Esophagus squamous epithelium (tissue), 5 donors: ENCODE measurements at regions not wholly inside any gene's neighbourhood (a gene's known extent, or its start where the extent isn't known, plus 50 kb on each side); places are given as distances from the start of the nearest gene placed in this dataset.

Source experiments
- DNase-seq: peaks from one replicate; lab custom pipeline; 2025; lab: John Stamatoyannopoulos, UW
- H3K27ac ChIP-seq, 4 donors: fragments of 200-600 bp; sonication (generic); one replicate each; pipeline ENCODE4 v1.5.1; 2016 to 2019; ENCODE audit warnings: mild to moderate bottlenecking in 1 of 4
- H3K27me3 ChIP-seq, 4 donors: fragments of 200-600 bp; sonication (generic); 1 replicate in 3 of 4; 2 replicates in 1 of 4; pipeline versions ENCODE4 v1.5.1 to v1.6.0; 2017 to 2021; ENCODE audit warnings: antibody characterized with exemption in 1 of 4
- H3K36me3 ChIP-seq, 3 donors: fragments of 200-600 bp; sonication (generic); one replicate each; pipeline ENCODE4 v1.5.1; 2016 to 2019
- H3K4me1 ChIP-seq, 3 donors: fragments of 200-600 bp; sonication (generic); one replicate each; pipeline ENCODE4 v1.5.1; 2017 to 2019
- H3K4me3 ChIP-seq, 4 donors: fragments of 200-600 bp; sonication (generic); 1 replicate in 3 of 4; 2 replicates in 1 of 4; pipeline ENCODE4 v1.5.1; 2016 to 2019; ENCODE audit warnings: mild to moderate bottlenecking in 2 of 4, moderate library complexity in 1 of 4
- H3K9me3 ChIP-seq, 3 donors: fragments of 200-600 bp; sonication (generic); one replicate each; pipeline ENCODE4 v1.5.1; 2016 to 2019
- POLR2A ChIP-seq, 4 donors: fragments of 450-650 bp; IDR thresholded peaks; one replicate each; pipeline ENCODE4 v1.6.1; 2017; ENCODE audit warnings: antibody characterized with exemption in 4 of 4, mild to moderate bottlenecking in 4 of 4, moderate library complexity in 3 of 4
- WGBS, 2 donors: methylation state at CpG; one replicate each; pipeline ENCODE4 v1.1.5; 2018; 5-methylcytosine and 5-hydroxymethylcytosine counted together
- intact Hi-C: fragments of 100-400 bp; cut with DNase I; formaldehyde crosslinking; loops from one replicate; pipeline ENCODE4 v1.15.0; 2022
- TF ChIP-seq, protein P1 (sequence below), 6 experiments: fragments of 450-650 bp in 4 of 6; fragments of 200-600 bp in 2 of 6; sonication (generic) in 2 of 6; IDR thresholded peaks; one replicate each; pipeline ENCODE4 v1.5.1; 2016 to 2019; ENCODE audit warnings: antibody characterized with exemption in 6 of 6, mild to moderate bottlenecking in 4 of 6, moderate library complexity in 4 of 6
- donor health status: DM: yes; HTN: yes; CAD: no.

DNA sequence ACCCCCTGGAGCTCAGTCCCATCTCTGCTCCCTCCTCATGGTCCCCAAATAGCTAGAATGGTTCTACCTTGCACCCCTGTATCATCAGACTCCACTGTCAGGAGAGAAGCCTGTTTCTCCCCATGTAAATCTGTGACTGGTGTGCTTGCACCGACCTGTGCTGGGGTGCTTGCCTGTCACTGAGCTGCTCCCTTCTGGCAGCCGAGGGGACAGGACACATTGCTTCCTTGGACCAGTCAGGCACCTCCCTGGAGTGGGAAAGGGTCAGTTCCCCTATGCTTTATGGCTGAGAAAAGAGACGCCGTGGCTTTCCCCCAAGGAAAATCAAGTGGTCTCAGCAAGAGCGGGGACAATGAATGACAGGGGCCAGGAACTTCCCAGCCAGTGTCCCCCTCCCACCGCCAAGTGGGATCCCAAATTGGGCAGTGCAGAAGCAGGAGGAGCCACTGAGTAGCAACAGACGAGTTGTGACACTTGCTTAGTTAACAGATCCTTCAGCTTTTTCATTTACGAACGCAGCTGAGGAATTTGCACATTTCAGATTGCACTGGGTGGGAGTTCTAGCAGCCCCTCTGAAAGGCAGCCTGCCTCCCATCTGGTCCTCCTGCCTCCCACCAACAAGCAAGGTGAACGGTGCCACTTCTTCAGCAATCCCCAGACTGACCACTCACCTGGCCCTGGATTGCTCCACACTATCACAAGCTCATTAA lies 156.4 kb downstream of the KATNIP start:
- intact Hi-C loops, result no loop called here
- H3K36me3 ChIP-seq, result peaks cover 0 to 87% (median 5%) of the 10 kb centered on the region in 3 donors
- TF ChIP-seq POLR2A (IDR thresholded peaks at IDR 0.05), result no peak
- TF ChIP-seq, protein P1, sequence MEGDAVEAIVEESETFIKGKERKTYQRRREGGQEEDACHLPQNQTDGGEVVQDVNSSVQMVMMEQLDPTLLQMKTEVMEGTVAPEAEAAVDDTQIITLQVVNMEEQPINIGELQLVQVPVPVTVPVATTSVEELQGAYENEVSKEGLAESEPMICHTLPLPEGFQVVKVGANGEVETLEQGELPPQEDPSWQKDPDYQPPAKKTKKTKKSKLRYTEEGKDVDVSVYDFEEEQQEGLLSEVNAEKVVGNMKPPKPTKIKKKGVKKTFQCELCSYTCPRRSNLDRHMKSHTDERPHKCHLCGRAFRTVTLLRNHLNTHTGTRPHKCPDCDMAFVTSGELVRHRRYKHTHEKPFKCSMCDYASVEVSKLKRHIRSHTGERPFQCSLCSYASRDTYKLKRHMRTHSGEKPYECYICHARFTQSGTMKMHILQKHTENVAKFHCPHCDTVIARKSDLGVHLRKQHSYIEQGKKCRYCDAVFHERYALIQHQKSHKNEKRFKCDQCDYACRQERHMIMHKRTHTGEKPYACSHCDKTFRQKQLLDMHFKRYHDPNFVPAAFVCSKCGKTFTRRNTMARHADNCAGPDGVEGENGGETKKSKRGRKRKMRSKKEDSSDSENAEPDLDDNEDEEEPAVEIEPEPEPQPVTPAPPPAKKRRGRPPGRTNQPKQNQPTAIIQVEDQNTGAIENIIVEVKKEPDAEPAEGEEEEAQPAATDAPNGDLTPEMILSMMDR (IDR thresholded peaks at IDR 0.05), result no peak

DNA sequence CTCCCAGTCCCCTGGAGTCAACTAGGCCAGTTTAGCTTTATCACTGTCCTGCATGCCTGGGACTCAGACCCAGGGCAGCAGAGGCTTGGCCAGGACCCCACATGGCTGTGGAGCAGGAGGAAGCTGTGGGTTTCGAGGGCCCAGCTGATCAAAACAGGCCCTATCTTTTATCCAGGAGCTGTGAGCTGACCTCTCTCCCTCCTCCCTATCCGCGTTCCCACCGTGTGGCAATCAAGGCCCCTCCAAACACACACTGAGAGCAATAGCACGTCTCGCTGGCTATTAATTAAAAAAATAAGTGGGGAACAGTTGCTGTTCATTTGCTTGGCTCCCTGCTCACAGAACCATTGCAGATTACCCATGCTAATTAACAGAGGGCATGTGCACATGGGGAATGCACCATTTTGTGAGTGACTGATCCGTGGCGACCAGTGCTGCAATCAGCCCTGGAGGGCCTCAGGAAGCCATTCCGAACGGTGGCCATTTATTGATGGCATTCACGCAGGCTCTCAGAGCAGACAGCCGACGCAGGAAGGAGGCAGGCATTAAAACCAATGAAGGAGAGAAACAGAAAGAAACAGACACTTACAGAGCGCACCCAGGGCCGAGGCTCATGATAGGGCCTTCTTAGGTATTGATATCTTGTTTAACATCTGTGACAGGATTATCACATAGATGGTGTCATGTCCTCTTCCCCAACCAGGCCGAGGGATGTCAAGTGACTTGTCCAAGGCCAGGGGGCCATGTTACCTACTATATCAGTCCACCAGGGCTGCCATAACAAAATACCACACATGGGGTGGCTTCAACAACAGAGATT lies 157.1 kb downstream of the KATNIP start:
- no peaks in the 10 kb centered on the region for H3K27me3 ChIP-seq
- no peak for DNase-seq
- no peak overlapping the region for H3K4me3 ChIP-seq
- no peak for TF ChIP-seq POLR2A (IDR thresholded peaks at IDR 0.05)
- TF ChIP-seq, protein P1 (IDR thresholded peaks at IDR 0.05), result no peak
- WGBS, 2 donors, result 89 to 97% methylated on average over 11 to 16 of the region's 16 CpGs
- intact Hi-C loops, result no loop called here
- H3K36me3 ChIP-seq, result peaks cover 0 to 79% (median 5%) of the 10 kb centered on the region in 3 donors
- H3K4me1 ChIP-seq, result no peaks in the 10 kb centered on the region
- no peak overlapping the region for H3K27ac ChIP-seq
- no peaks in the 10 kb centered on the region for H3K9me3 ChIP-seq

More for the DNA sequence above, 156.4 kb downstream of the KATNIP start:
- DNase-seq, result no peak
- H3K9me3 ChIP-seq, result no peaks in the 10 kb centered on the region
- no peak overlapping the region for H3K27ac ChIP-seq
- H3K4me1 ChIP-seq, result no peaks in the 10 kb centered on the region
- H3K4me3 ChIP-seq, result no peak overlapping the region
- 88 to 100% methylated on average over 5 to 8 of the region's 10 CpGs for WGBS, 2 donors
- H3K27me3 ChIP-seq, result no peaks in the 10 kb centered on the region

DNA sequence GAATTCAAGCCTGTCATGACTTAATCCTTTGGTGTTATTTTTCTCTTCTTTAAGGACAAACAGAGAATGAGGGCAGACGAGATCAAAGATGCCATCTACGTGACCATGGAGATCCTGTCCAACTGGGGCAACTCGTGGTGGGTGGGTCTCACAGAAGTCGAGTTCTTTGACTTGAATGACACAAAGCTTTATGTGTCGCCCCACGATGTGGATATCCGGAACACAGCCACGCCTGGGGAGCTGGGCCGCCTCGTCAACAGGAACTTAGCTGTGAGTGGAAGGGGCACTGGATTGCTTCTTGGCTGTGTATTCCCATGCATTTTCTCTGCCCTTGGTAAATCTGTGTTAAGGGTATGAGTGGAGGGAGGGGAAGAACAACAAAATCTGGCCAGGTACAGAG lies 158.7 kb downstream of the KATNIP start:
- intact Hi-C loops, result no loop called here
- H3K4me1 ChIP-seq, result peaks cover 0 to 7% (median 0%) of the 10 kb centered on the region in 3 donors
- DNase-seq, result no peak
- no peak overlapping the region for H3K4me3 ChIP-seq
- H3K36me3 ChIP-seq, result peaks cover 0 to 73% (median 0%) of the 10 kb centered on the region in 3 donors
- WGBS, 2 donors, result 79 to 81% methylated on average over 4 to 10 of the region's 10 CpGs
- no peak for TF ChIP-seq POLR2A (IDR thresholded peaks at IDR 0.05)
- TF ChIP-seq, protein P1 (IDR thresholded peaks at IDR 0.05), result no peak
- no peaks in the 10 kb centered on the region for H3K9me3 ChIP-seq
- no peaks in the 10 kb centered on the region for H3K27me3 ChIP-seq
- H3K27ac ChIP-seq, result no peak overlapping the region

DNA sequence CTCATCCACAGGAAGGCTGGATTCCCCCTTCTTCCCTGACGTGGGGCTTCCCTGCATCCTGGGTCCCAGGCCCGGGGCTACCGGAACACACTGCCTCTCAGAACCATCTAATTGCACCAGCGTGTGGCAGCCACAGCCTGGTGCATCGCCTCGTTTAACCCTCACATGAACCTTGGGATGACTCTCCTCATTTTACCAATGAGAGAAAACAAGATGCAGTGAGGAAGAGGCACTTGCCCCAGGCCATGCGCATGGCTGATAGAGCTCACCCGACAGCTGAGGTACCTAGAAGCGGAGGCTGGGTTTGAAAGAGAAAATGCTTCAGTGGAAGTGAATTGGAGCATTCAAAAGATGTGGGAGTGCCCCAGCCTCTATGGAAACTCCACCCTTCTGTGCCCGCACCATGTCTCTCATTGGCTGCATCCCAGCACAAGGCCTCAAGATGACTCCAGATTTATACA lies 162.3 kb downstream of the KATNIP start:
- Histone ChIP-seq H3K27ac (no peak overlapping the region), H3K36me3 (peaks cover 0 to 45% (median 0%) of the 10 kb centered on the region in 3 donors)
- WGBS, 2 donors, result 75 to 83% methylated on average over 10 of the region's 10 CpGs

More for the DNA sequence above, 162.3 kb downstream of the KATNIP start:
- H3K4me3 ChIP-seq, result no peak overlapping the region
- TF ChIP-seq POLR2A (IDR thresholded peaks at IDR 0.05), result no peak
- TF ChIP-seq, protein P1 (IDR thresholded peaks at IDR 0.05), result no peak
- peaks cover 0 to 7% (median 0%) of the 10 kb centered on the region in 3 donors for H3K4me1 ChIP-seq
- no peaks in the 10 kb centered on the region for H3K27me3 ChIP-seq
- intact Hi-C loops, result no loop called here
- H3K9me3 ChIP-seq, result no peaks in the 10 kb centered on the region
- no peak for DNase-seq
